ENCODE measurements at regions not wholly inside any gene's neighbourhood (a gene's known extent, or its start where the extent isn't known, plus 50 kb on each side); places are given as distances from the start of the nearest gene placed in this dataset.

DNA sequence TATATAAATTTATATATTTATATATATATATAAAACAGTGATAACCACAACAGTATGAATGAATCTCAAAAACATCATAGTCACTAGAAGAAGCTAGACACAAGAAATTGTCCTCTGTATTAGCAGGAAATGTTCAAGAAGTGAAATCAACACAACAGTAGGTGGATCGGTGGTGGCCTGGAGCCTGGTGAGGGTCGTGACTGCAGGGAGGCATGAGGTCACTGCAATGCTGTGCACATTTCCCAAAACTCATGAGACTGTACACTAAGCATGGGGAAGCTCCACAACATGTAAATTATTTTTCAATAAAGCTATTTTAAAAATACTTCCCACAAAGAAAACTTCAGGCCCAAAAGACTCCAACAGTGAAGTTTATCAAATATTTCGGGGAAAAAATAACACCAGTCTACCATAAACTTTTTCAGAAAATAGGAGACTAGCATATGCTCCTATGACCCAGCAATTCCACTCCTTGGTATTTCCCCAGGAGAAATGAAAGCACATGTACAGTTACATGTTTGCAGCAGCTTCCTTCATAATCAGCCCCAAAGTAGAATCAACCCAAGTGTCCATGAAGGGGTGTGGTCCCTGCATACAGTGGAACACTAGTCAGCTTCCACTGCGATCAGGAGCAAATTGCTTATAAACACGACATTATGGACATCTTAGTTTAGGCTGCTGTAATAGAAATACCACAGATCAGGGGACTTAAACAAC is 144.2 kb downstream of the TBXT start:
- in situ Hi-C loops (cut with MboI; ENCODE audit: low pct_unique_long_range_greater_than_20kb in 2 of 9, low sequenced_read_pairs in 9 of 9, unreplicated experiment in 9 of 9) = no loop called here
- Histone ChIP-seq H3K4me3 (no peak overlapping the region), H3K4me1 (replicated peaks in 1 of 2) (no peaks in the 10 kb centered on the region), H3K27ac (no peak overlapping the region)
- no peak for ATAC-seq (replicated peaks in 6 of 8)
- 39 to 90% (median 82%) methylated on average over 1 to 4 of the region's 5 CpGs; no CpG with 5 or more reads in 2 of the 10 experiments for WGBS, 10 experiments

DNA sequence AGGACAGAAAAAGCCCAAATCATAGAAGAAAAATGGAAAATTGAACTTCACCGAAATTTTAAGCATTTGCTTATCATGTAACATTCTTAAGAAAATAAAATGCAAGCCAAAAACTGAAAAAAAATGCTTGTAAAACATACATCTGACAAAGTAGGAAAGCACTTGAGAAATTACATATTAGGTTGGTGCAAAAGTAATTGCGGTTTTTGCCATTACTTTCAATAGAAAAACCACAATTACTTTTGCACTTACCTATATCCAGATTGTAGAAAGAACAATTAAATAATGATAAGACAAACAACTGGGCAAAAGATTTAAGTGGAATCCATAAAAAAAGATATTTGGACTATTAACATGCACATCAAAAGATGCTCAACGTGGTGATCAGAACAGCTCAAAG is 146.2 kb downstream of the TBXT start:
- in situ Hi-C loops (cut with MboI; ENCODE audit: low pct_unique_long_range_greater_than_20kb in 2 of 9, low sequenced_read_pairs in 9 of 9, unreplicated experiment in 9 of 9) = no loop called here
- no peak overlapping the region for H3K27ac ChIP-seq
- ATAC-seq (replicated peaks in 6 of 8) = no peak
- 38 to 100% (median 84%) methylated on average over 1 to 3 of the region's 3 CpGs for WGBS, 10 experiments
- H3K4me3 ChIP-seq = no peak overlapping the region
- no peaks in the 10 kb centered on the region for H3K4me1 ChIP-seq (replicated peaks in 1 of 2)

DNA sequence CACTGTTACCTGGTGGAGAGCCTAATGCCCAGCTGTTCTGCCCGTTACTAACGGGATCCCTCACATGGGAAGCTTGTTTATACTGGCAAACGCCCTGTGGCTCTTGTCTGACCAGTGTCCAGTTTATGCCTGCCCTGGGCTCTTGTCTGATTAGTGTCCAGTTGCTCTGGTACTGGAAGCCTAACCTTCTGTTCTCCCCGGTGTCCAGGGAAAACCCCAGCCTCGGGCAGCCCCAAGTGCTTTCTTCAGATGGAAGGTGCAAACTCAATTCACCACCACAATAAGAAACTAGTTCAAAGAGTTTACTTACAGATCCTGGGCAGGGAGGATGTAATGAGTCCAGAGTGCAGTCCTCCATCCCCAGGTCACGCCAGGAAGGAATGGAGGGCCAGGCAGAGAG is 148.4 kb downstream of the TBXT start:
- Histone ChIP-seq H3K27ac (no peak overlapping the region), H3K4me3 (no peak overlapping the region), H3K4me1 (replicated peaks in 1 of 2) (peaks cover 0 to 3% of the 10 kb centered on the region in 2 donors)
- ATAC-seq (replicated peaks in 6 of 8) = no peak
- in situ Hi-C loops (cut with MboI; ENCODE audit: low pct_unique_long_range_greater_than_20kb in 2 of 9, low sequenced_read_pairs in 9 of 9, unreplicated experiment in 9 of 9) = no loop called here
- 0 to 96% (median 83%) methylated on average over 1 to 4 of the region's 6 CpGs; no CpG with 5 or more reads in 3 of the 10 experiments for WGBS, 10 experiments

DNA sequence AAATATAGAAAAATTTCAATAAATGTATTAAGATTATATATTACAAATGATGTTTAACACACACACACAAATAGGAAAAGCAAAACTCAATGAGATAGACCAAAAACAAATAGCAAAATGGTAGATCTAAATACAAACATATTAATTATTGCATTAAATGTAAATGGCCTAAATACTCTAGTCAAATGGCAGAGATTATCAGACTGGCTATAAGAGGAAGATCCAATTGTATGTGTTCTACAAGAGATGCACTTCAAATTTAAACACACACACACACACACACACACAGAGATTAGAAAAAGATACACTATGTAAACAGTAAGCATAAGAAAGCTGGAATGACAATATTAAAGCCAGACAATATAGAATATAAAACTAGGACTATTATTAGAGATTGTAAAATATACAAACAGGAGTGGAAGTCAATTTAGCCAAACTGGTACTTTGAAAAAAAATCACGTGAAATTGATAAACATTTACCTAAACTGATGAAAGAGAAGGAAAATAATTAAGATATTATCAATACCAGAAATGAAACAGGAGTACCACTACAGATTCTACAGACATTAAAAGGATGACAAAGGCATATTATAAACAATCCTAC is 150.5 kb downstream of the TBXT start:
- in situ Hi-C loops (cut with MboI; ENCODE audit: low pct_unique_long_range_greater_than_20kb in 2 of 9, low sequenced_read_pairs in 9 of 9, unreplicated experiment in 9 of 9) = no loop called here
- WGBS, 10 experiments = 0 to 100% (median 53%) methylated on average over 1 of the region's 1 CpG; no CpG with 5 or more reads in 1 of the 10 experiments

DNA sequence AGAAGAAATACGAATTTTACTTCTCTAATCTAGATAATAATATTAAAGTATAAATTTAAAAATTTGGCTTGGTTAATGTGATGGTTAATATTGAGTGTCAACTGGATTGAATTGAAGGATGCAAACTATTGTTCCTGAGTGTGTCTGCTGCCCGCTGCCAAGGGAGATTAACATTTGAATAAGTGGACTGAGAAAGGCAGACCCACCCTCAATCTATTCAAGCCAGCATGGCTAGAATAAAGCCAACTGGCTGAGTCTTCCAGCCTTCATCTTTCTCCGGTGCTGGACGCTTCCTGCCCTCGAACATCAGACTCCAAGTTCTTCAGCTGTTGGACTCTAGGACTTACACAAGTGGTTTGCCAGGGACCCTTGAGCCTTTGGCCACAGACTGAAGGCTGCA is 152.7 kb downstream of the TBXT start:
- Histone ChIP-seq H3K4me3 (no peak overlapping the region), H3K27ac (no peak overlapping the region), H3K4me1 (replicated peaks in 1 of 2) (peaks cover 10% of the 10 kb centered on the region in 2 donors)
- peak in 5 of 8 experiments; percentile 29 to 66 (median 50) for ATAC-seq (replicated peaks in 6 of 8)
- 0 to 53% (median 8%) methylated on average over 1 to 3 of the region's 5 CpGs for WGBS, 10 experiments
- in situ Hi-C loops (cut with MboI; ENCODE audit: low pct_unique_long_range_greater_than_20kb in 2 of 9, low sequenced_read_pairs in 9 of 9, unreplicated experiment in 9 of 9) = no loop called here

More for the DNA sequence above, 150.5 kb downstream of the TBXT start:
- no peak for ATAC-seq (replicated peaks in 6 of 8)
- Histone ChIP-seq H3K27ac (no peak overlapping the region), H3K4me3 (no peak overlapping the region), H3K4me1 (replicated peaks in 1 of 2) (peaks cover 0 to 3% of the 10 kb centered on the region in 2 donors)

DNA sequence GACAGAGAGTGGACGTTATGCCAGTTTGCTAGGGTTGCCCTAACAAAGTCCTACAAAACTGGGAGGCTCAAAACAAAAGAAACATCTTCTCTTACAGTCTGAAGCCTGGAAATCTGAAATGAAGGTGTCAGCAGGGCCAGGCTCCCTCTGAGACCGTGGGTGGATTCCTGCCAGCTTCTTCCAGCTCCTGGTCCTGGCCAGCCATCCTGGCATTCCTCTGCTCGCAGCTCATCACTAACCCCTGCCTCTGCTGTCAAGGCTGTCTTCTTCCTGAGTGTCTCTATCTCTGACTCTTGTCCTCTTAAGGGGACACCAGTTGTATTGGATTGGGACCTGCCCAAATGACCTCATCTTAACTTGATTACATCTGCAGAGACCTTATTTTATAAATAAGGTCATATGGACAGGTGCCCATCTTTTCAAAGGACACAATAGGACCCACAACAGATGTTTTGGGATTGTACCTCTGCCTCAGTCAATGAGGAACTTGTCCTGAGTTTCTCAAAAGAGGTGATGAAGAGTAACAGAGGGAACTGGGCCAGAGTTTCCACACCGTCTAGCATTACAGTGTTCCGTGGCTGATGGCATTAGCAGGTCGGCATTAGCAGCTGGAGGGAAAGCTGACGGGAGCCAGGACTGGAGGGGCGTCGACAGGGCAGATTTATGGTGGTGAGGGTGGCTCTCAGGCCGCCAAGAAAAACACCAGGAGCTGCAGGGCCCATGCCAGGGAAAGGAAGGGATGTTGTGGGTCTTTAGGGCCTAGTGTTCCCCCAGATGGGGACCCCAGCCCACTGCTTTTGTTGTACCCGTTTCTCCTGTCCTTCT is 157.3 kb downstream of the TBXT start:
- H3K4me3 ChIP-seq = no peak overlapping the region
- in situ Hi-C loops (cut with MboI; ENCODE audit: low pct_unique_long_range_greater_than_20kb in 2 of 9, low sequenced_read_pairs in 9 of 9, unreplicated experiment in 9 of 9) = no loop called here
- 8 to 69% (median 35%) methylated on average over 1 to 7 of the region's 11 CpGs; no CpG with 5 or more reads in 1 of the 10 experiments for WGBS, 10 experiments

DNA sequence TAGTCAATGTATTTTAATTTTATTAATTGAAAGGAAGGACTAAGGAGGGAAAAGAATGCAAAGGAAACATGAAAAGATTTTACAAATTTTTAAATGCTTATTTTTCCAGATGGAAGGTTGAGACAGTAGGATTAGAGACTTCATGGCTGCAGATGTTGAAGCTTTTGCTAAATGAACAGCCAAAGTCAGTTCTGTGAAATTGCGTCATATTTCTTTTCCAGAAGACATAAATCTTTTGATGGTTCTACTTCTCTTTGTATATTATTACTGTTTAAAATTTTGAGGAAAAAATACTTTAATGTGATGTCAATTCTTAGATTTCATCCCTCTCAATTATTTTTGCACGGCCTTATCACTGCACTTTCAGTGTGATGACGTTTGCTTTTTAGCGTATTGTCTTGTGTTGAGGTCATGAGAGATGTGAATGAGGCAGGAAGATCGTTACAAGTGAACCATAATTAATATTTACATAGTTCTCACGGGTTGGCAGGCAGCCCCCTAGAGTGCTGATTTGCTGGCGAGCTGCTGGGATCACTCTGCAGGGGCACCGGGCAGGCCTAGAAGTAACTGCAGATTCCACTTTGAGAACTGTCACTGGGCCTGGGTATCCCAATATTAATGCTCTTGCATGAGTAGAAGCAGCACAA is 158.1 kb downstream of the TBXT start:
- peak overlapping the region; percentile 37 to 55 (median 42) for H3K4me3 ChIP-seq
- H3K27ac ChIP-seq = peak overlapping the region; percentile 63 to 71
- 8 to 82% (median 55%) methylated on average over 3 to 8 of the region's 8 CpGs for WGBS, 10 experiments
- in situ Hi-C loops (cut with MboI; ENCODE audit: low pct_unique_long_range_greater_than_20kb in 2 of 9, low sequenced_read_pairs in 9 of 9, unreplicated experiment in 9 of 9) = no loop called here
- ATAC-seq (replicated peaks in 6 of 8) = no peak
- H3K4me1 ChIP-seq (replicated peaks in 1 of 2) = peaks cover 21 to 39% of the 10 kb centered on the region in 2 donors

More for the DNA sequence above, 157.3 kb downstream of the TBXT start:
- Histone ChIP-seq H3K27ac (no peak overlapping the region), H3K4me1 (replicated peaks in 1 of 2) (peaks cover 19 to 33% of the 10 kb centered on the region in 2 donors)
- no peak for ATAC-seq (replicated peaks in 6 of 8)

DNA sequence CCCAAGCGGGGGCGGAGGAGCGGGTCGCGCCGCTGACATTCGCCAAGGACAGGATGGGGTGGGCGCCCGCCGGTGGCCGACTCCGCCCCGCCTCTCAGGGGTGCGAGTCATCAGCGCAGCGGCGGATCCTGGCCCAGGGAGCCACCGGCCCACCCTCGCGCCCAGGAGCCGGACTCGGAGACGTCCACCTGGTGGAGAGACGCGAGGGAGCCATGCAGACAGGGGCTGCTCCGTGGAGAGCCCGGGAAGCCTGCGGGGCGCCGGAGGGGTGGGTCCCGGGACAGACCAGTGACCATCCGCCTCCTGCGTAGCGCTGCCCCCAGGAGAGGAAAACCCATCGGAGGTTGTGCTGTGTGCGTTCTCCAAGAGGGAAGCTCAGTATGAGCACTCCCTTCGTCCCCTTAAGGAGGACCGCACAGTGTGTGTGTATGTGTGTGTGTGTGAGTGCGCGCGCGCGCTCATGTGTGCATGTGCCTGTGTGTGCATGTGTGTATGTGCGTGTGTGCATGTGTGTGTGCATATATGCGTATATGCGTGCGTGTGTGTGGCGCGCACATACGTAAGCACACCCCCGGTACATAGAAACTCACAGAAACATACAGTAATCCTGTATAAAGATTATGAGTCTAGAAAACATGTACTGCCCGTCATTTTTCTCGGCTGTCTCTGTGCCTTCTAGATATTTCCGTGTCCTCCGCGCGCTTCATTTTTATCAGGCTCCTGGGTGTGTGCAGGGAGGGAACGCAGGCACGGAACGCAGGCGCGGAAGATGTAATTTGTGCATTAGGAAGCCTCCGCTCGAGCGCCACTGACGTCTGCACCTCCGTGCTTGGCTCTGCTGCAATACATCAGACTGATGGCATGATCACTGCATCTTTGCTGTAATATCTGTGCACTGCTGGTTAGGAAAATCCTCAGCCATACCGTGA is 158.9 kb downstream of the TBXT start:
- H3K27ac ChIP-seq = peak overlapping the region; percentile 63 to 71

DNA sequence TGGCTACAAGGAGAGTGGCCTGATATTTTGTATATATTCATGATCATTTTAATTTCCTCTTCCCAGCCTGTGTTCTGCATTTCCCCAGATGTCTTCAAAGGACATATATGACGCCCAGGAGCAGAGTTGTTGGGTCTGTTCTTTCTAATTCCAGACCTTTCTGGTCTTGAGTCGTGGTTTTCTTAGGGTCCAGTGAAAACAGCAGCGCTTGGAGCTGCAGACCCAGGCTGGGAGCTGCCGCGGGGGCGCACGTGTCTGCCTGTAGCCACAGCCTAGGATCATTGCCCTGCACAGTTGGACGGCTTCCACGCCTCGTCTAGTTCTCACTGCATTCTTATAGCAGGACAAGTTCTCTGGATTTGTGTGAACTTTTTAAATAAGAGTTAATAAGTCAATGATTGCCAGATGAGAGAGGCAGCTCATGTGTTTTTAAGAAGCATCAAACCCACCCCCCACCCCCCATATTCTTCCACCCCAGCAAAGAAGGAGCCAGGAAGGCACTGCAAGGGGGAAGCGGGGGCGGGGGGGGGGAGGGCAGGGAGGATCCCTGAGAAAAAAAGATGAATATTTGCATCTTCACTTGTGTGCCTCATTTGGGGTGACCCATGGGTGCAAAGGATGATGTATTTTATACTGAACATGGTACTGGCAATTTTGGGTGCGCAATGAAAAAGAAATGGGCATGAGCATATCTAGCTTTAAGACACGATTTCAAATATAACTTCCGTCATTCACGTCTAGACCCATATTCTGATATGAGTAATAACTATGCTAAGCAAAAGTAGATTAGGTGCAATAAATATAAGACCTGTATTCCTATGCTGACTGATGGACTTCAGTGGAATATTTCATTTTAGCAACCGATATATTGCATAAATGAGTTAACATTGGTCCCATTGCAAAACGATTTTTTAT is 160.0 kb downstream of the TBXT start:
- in situ Hi-C loops (cut with MboI; ENCODE audit: low pct_unique_long_range_greater_than_20kb in 2 of 9, low sequenced_read_pairs in 9 of 9, unreplicated experiment in 9 of 9) = no loop called here
- H3K27ac ChIP-seq = no peak overlapping the region
- 0 to 30% (median 8%) methylated on average over 2 to 12 of the region's 18 CpGs; no CpG with 5 or more reads in 1 of the 10 experiments for WGBS, 10 experiments
- H3K4me3 ChIP-seq = peak overlapping the region; percentile 37 to 55 (median 42)
- H3K4me1 ChIP-seq (replicated peaks in 1 of 2) = peaks cover 21 to 39% of the 10 kb centered on the region in 2 donors
- no peak for ATAC-seq (replicated peaks in 6 of 8)

More for the DNA sequence above, 158.9 kb downstream of the TBXT start:
- in situ Hi-C loops (cut with MboI; ENCODE audit: low pct_unique_long_range_greater_than_20kb in 2 of 9, low sequenced_read_pairs in 9 of 9, unreplicated experiment in 9 of 9) = no loop called here
- H3K4me1 ChIP-seq (replicated peaks in 1 of 2) = peaks cover 21 to 39% of the 10 kb centered on the region in 2 donors
- WGBS, 10 experiments = 0 to 27% (median 2%) methylated on average over 1 to 29 of the region's 68 CpGs; no CpG with 5 or more reads in 1 of the 10 experiments
- H3K4me3 ChIP-seq = peak overlapping the region; percentile 37 to 55 (median 42)
- peak in 7 of 8 experiments; percentile 45 to 60 (median 51) for ATAC-seq (replicated peaks in 6 of 8)

DNA sequence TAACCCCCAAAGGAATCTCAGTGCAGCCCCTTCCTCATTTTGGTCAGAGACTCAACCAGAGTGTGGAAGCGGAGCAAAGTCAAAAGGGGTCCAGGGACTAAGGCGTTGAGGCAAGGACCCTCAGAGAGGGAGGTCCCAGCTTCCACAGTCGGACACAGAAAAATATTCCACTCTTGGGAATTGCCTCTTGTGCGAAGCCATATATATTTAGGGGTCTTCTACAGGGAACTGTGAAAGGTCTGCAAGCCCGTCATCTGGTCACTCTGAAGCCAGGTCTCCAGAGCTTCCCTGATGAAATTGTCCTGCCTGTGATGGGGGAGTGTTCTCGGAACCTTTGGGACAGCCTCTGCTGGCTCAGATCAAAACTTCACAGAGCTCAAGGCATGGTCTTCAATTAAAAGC is 160.8 kb downstream of the TBXT start:
- Histone ChIP-seq H3K4me1 (replicated peaks in 1 of 2) (peaks cover 21 to 39% of the 10 kb centered on the region in 2 donors), H3K4me3 (peak overlapping the region; percentile 28 to 36 (median 31)), H3K27ac (peak overlapping the region in 1 of 2 donors; percentile 39)
- no peak for ATAC-seq (replicated peaks in 6 of 8)
- 0 to 20% (median 6%) methylated on average over 1 to 3 of the region's 6 CpGs; no CpG with 5 or more reads in 5 of the 10 experiments for WGBS, 10 experiments
- in situ Hi-C loops (cut with MboI; ENCODE audit: low pct_unique_long_range_greater_than_20kb in 2 of 9, low sequenced_read_pairs in 9 of 9, unreplicated experiment in 9 of 9) = no loop called here
